H1 (cell line): ENCODE measurements at regions not wholly inside any gene's neighbourhood (a gene's known extent, or its start where the extent isn't known, plus 50 kb on each side); places are given as distances from the start of the nearest gene placed in this dataset.

ENCODE experiments used
- CTCF ChIP-seq, 3 experiments: IDR thresholded peaks; 1 replicate in 2 of 3; 2 replicates in 1 of 3; pipeline versions ENCODE4 v1.5.1 to v1.6.1; 2011; ENCODE audit warnings: low read length in 3 of 3, mild to moderate bottlenecking in 3 of 3, inconsistent platforms in 2 of 3, low read depth in 1 of 3, moderate library complexity in 1 of 3; ENCODE audit not compliant: insufficient read depth in 1 of 3; ENCODE audit errors: control extremely low read depth in 1 of 3
- EP300 ChIP-seq, 2 experiments: IDR thresholded peaks; 1 replicate in 1 of 2; 2 replicates in 1 of 2; pipeline ENCODE4 v1.6.1; 2011 to 2012; ENCODE audit warnings: low read depth in 2 of 2, low read length in 2 of 2, mild to moderate bottlenecking in 2 of 2, borderline replicate concordance in 1 of 2, inconsistent platforms in 1 of 2, moderate library complexity in 1 of 2
- JUND ChIP-seq: IDR thresholded peaks from 2 replicates; pipeline ENCODE4 v1.6.1; 2011; ENCODE audit warnings: mild to moderate bottlenecking, improper control_type of control experiment, low read length
- POLR2A ChIP-seq, 2 experiments: IDR thresholded peaks; 1 replicate in 1 of 2; 2 replicates in 1 of 2; pipeline ENCODE4 v1.6.1; 2011; ENCODE audit warnings: low read depth in 2 of 2, low read length in 2 of 2, mild to moderate bottlenecking in 2 of 2; ENCODE audit errors: control extremely low read depth in 1 of 2
- SAP30 ChIP-seq: fragments of 300-600 bp; sonication (generic); IDR thresholded peaks from 2 replicates; pipeline ENCODE4 v1.7.1; 2012; ENCODE audit warnings: low read length, moderate library complexity, mild to moderate bottlenecking, inconsistent platforms; ENCODE audit not compliant: insufficient read depth, insufficient replicate concordance
- YY1 ChIP-seq: IDR thresholded peaks from 2 replicates; pipeline ENCODE4 v1.6.1; 2011; ENCODE audit warnings: low read depth, mild to moderate bottlenecking, low read length
- ZNF274 ChIP-seq: IDR thresholded peaks from 2 replicates; pipeline ENCODE4 v1.7.0; 2012; ENCODE audit warnings: low read length, borderline replicate concordance; ENCODE audit errors: extremely low read depth

GRCh38 chr11:24286238-24286637 is 210.6 kb upstream of the LUZP2 start:
- TF ChIP-seq YY1 (no peak), CTCF (IDR thresholded peaks at IDR 0.05; ENCODE audit: control extremely low read depth in 1 of 3, insufficient read depth in 1 of 3, low read depth in 1 of 3, low read length in 3 of 3) (no peak), SAP30 (no peak), POLR2A (IDR thresholded peaks at IDR 0.05; ENCODE audit: control extremely low read depth in 1 of 2, low read depth in 2 of 2, low read length in 2 of 2) (no peak), ZNF274 (no peak), EP300 (IDR thresholded peaks at IDR 0.05; ENCODE audit: borderline replicate concordance in 1 of 2, low read depth in 2 of 2, low read length in 2 of 2) (no peak), JUND (no peak)
